Esophagus muscularis mucosa (tissue), 4 donors: ENCODE measurements at regions not wholly inside any gene's neighbourhood (a gene's known extent, or its start where the extent isn't known, plus 50 kb on each side); places are given as distances from the start of the nearest gene placed in this dataset.

Experiments used
- EP300 ChIP-seq: sonication (generic); formaldehyde crosslinking; IDR thresholded peaks from one replicate; pipeline ENCODE4 v1.6.1; 2017; ENCODE audit warnings: antibody characterized with exemption
- POLR2A ChIP-seq: fragments of 450-650 bp; IDR thresholded peaks from one replicate; pipeline ENCODE4 v1.6.1; 2017; ENCODE audit warnings: antibody characterized with exemption, moderate library complexity, mild to moderate bottlenecking, low read depth
- POLR2AphosphoS5 ChIP-seq, 2 donors: sonication (generic); formaldehyde crosslinking; IDR thresholded peaks; one replicate each; pipeline ENCODE4 v1.6.1; 2017; ENCODE audit warnings: antibody characterized with exemption in 2 of 2
- TF ChIP-seq, protein P1 (sequence below), 3 experiments: fragments of 200-600 bp in 2 of 3; fragments of 450-650 bp in 1 of 3; sonication (generic) in 2 of 3; IDR thresholded peaks; one replicate each; pipeline ENCODE4 v1.5.1; 2017 to 2019; ENCODE audit warnings: antibody characterized with exemption in 3 of 3, mild to moderate bottlenecking in 2 of 3, moderate library complexity in 1 of 3

DNA sequence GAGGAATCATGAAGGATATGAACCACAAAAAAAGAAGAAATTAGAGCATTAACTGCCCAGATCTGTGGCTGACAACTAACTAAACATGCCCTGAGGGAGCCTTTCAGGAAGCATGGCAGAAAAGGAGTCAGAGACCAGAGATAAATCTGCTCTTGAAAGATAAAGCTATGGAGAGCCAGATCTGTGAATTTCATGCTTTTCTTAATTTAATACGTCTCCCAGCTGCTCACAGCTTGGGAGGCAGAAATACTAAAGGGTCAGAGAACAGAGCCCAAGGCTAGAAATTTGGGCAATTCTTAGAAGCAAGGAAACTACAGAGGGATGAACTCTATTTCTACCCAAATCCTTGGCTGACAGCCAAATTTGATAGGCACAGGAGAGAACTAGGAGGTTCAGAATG is 223.0 kb upstream of the DPP10 start:
- TF ChIP-seq, protein P1, sequence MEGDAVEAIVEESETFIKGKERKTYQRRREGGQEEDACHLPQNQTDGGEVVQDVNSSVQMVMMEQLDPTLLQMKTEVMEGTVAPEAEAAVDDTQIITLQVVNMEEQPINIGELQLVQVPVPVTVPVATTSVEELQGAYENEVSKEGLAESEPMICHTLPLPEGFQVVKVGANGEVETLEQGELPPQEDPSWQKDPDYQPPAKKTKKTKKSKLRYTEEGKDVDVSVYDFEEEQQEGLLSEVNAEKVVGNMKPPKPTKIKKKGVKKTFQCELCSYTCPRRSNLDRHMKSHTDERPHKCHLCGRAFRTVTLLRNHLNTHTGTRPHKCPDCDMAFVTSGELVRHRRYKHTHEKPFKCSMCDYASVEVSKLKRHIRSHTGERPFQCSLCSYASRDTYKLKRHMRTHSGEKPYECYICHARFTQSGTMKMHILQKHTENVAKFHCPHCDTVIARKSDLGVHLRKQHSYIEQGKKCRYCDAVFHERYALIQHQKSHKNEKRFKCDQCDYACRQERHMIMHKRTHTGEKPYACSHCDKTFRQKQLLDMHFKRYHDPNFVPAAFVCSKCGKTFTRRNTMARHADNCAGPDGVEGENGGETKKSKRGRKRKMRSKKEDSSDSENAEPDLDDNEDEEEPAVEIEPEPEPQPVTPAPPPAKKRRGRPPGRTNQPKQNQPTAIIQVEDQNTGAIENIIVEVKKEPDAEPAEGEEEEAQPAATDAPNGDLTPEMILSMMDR (IDR thresholded peaks at IDR 0.05), result no peak
- no peak for TF ChIP-seq POLR2A
- TF ChIP-seq EP300, result no peak
- TF ChIP-seq POLR2AphosphoS5 (IDR thresholded peaks at IDR 0.05), result no peak
